Vagina (tissue), 2 donors: ENCODE measurements at regions not wholly inside any gene's neighbourhood (a gene's known extent, or its start where the extent isn't known, plus 50 kb on each side); places are given as distances from the start of the nearest gene placed in this dataset.
"Not testable (repeated sequence)": the region's sequence is repeated elsewhere in the genome, so short reads cannot be mapped to it uniquely, and the experiment has no call there.

Experiments
- DNase-seq, 2 donors: peaks; one replicate each; pipeline ENCODE4 v3.0.0-alpha.2; 2017; ENCODE audit errors: extremely low spot score in 2 of 2
- H3K27ac ChIP-seq: fragments of 200-600 bp; sonication (generic); one replicate; pipeline ENCODE4 v1.5.1; 2019
- H3K27me3 ChIP-seq: fragments of 200-600 bp; sonication (generic); one replicate; pipeline ENCODE4 v1.5.1; 2019
- H3K36me3 ChIP-seq, 2 donors: fragments of 200-600 bp; sonication (generic); one replicate each; pipeline ENCODE4 v1.5.1; 2017 to 2019
- H3K4me1 ChIP-seq: fragments of 200-600 bp; sonication (generic); one replicate; pipeline ENCODE4 v1.5.1; 2019
- H3K4me3 ChIP-seq, 2 donors: fragments of 200-600 bp; sonication (generic); 1 replicate in 1 of 2; 2 replicates in 1 of 2; pipeline ENCODE4 v1.5.1; 2016 to 2019
- H3K9me3 ChIP-seq: fragments of 200-600 bp; sonication (generic); one replicate; pipeline ENCODE4 v1.5.1; 2019
- POLR2A ChIP-seq, 2 donors: fragments of 450-650 bp; IDR thresholded peaks; one replicate each; pipeline ENCODE4 v1.6.1; 2017; ENCODE audit warnings: antibody characterized with exemption in 2 of 2, mild to moderate bottlenecking in 2 of 2, moderate library complexity in 2 of 2
- POLR2AphosphoS5 ChIP-seq, 2 donors: sonication (generic); formaldehyde crosslinking; IDR thresholded peaks; one replicate each; pipeline ENCODE4 v1.9.0; 2017; ENCODE audit warnings: antibody characterized with exemption in 2 of 2, mild to moderate bottlenecking in 2 of 2, low read depth in 1 of 2; ENCODE audit not compliant: insufficient read depth in 1 of 2
- intact Hi-C: fragments of 100-400 bp; cut with DNase I; formaldehyde crosslinking; loops from one replicate; pipeline ENCODE4 v1.15.1; 2023
- TF ChIP-seq, protein P1 (sequence below), 3 experiments: fragments of 450-650 bp in 2 of 3; fragments of 200-600 bp in 1 of 3; sonication (generic) in 1 of 3; IDR thresholded peaks; one replicate each; pipeline ENCODE4 v1.5.1; 2017 to 2019; ENCODE audit warnings: antibody characterized with exemption in 3 of 3, mild to moderate bottlenecking in 2 of 3, moderate library complexity in 2 of 3

DNA sequence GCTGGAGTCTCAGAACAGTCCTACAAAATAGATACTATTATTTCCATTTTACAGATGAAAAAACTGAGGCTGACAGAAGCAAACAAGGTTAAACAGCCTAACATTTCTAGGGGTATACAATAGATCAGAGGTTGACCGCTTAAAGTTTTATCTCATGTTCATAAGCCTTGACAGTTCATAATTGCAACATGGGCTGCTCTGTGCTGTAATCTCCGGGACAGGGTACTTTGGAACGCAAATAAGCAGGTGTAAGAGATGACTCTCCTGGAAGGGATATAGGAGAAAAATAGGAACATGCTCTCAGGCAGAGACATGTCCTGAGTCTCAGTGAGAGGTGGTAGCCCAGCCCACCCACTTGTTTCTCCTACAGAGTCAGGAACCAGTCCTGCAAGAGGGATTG lies 72.8 kb upstream of the RBM19 start:
- Histone ChIP-seq H3K36me3 (no peaks in the 10 kb centered on the region), H3K4me3 (no peak overlapping the region), H3K4me1 (no peaks in the 10 kb centered on the region), H3K9me3 (no peaks in the 10 kb centered on the region), H3K27me3 (no peaks in the 10 kb centered on the region), H3K27ac (no peak overlapping the region)
- TF ChIP-seq POLR2AphosphoS5 (IDR thresholded peaks at IDR 0.05; ENCODE audit: insufficient read depth in 1 of 2, low read depth in 1 of 2) (no peak), POLR2A (IDR thresholded peaks at IDR 0.05) (no peak)
- TF ChIP-seq, protein P1, sequence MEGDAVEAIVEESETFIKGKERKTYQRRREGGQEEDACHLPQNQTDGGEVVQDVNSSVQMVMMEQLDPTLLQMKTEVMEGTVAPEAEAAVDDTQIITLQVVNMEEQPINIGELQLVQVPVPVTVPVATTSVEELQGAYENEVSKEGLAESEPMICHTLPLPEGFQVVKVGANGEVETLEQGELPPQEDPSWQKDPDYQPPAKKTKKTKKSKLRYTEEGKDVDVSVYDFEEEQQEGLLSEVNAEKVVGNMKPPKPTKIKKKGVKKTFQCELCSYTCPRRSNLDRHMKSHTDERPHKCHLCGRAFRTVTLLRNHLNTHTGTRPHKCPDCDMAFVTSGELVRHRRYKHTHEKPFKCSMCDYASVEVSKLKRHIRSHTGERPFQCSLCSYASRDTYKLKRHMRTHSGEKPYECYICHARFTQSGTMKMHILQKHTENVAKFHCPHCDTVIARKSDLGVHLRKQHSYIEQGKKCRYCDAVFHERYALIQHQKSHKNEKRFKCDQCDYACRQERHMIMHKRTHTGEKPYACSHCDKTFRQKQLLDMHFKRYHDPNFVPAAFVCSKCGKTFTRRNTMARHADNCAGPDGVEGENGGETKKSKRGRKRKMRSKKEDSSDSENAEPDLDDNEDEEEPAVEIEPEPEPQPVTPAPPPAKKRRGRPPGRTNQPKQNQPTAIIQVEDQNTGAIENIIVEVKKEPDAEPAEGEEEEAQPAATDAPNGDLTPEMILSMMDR (IDR thresholded peaks at IDR 0.05), result no peak
- intact Hi-C loops, result no loop called here
- DNase-seq, result no peak

DNA sequence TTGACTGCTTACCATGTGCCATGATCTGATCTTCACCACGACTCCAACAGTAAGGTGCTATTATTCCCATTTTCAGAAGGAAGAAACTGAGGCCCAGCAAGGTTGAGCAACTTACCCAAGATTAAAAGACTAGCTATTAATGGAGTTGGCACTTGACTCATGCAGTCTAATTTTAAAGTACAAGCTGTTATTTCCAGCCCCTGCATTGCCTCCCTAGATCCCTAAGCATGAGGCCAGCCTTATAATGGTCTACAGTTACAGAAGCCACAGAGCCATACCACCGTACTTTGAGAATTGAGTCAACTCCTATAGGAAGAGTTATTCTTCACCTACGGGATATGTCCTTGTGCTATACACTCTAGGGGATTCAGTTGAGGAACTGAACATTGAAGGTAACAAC lies 66.7 kb upstream of the RBM19 start:
- no peak for TF ChIP-seq POLR2A (IDR thresholded peaks at IDR 0.05)
- no peak for TF ChIP-seq POLR2AphosphoS5 (IDR thresholded peaks at IDR 0.05; ENCODE audit: insufficient read depth in 1 of 2, low read depth in 1 of 2)
- TF ChIP-seq, protein P1 (IDR thresholded peaks at IDR 0.05), result no peak
- Histone ChIP-seq H3K27me3 (no peaks in the 10 kb centered on the region), H3K9me3 (no peaks in the 10 kb centered on the region), H3K36me3 (no peaks in the 10 kb centered on the region), H3K27ac (no peak overlapping the region), H3K4me1 (no peaks in the 10 kb centered on the region), H3K4me3 (no peak overlapping the region)
- DNase-seq, result no peak
- intact Hi-C loops, result no loop called here

DNA sequence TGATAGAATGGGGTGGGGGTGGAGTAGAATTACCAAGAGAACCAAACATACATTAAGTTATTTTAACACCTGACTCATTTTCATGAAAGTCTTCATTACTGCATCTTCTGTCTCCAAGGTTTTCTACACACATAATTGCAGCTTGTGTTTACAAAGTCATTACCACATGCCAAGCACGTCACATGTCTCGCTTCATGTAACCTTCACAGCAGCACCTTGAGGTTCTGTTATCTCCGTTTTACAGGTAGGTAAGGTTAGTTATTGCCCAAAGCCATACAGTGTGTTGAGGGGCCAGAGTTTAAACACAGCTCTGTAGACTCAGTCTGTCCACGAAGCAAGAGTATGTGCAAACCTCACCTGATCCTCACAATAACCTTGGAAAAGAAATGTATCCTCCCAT lies 64.3 kb upstream of the RBM19 start:
- no peak overlapping the region for H3K27ac ChIP-seq
- H3K27me3 ChIP-seq, result no peaks in the 10 kb centered on the region
- H3K9me3 ChIP-seq, result no peaks in the 10 kb centered on the region
- no peaks in the 10 kb centered on the region for H3K4me1 ChIP-seq
- TF ChIP-seq POLR2AphosphoS5 (IDR thresholded peaks at IDR 0.05; ENCODE audit: insufficient read depth in 1 of 2, low read depth in 1 of 2) (no peak), POLR2A (IDR thresholded peaks at IDR 0.05) (no peak)
- TF ChIP-seq, protein P1 (IDR thresholded peaks at IDR 0.05), result no peak
- no peak for DNase-seq
- no peaks in the 10 kb centered on the region for H3K36me3 ChIP-seq
- intact Hi-C loops, result no loop called here
- no peak overlapping the region for H3K4me3 ChIP-seq

DNA sequence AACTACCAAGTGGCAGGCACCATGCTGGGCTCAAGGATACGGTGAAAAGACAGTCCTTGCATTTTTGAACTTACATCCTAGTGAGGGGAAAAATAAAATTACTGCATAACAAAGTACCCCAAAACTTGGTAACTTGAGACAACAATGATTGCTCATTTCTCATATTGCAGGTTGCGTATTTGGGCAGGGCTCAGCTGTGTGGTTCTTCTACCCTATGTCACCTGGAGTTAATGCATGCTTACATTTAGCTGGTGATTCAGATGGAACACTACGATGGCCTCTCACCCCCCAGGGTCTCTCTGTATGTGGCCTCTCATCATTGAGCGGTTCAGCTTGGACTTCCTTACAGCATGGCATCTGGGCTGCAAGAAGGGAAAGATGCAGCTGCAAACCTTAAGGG lies 60.7 kb upstream of the RBM19 start:
- intact Hi-C loops, result no loop called here
- Histone ChIP-seq H3K36me3 (no peaks in the 10 kb centered on the region), H3K27ac (no peak overlapping the region), H3K27me3 (no peaks in the 10 kb centered on the region), H3K9me3 (no peaks in the 10 kb centered on the region), H3K4me1 (no peaks in the 10 kb centered on the region), H3K4me3 (no peak overlapping the region)
- DNase-seq, result no peak
- TF ChIP-seq POLR2AphosphoS5 (IDR thresholded peaks at IDR 0.05; ENCODE audit: insufficient read depth in 1 of 2, low read depth in 1 of 2) (no peak), POLR2A (IDR thresholded peaks at IDR 0.05) (no peak)
- TF ChIP-seq, protein P1 (IDR thresholded peaks at IDR 0.05), result no peak

DNA sequence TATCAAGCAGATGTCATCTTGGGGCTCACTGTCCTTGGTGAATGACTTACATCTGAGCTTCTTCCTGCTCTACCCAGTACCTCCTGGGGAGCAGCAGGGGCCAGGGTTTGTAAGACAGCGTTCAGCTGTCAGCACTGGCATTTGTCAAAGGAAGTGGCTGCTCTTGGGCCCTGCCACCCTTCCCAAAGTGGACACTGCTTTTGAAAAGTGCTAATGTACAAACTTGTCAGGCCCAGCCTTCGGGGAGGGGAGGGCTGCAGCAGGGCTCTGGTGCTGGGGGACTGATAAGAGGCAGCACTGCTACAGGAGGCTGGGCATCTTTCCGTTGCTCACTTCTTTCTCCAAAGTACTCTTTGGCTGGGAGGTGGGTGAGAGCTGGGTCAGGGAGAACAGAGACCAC lies 59.8 kb upstream of the RBM19 start:
- intact Hi-C loops, result no loop called here
- TF ChIP-seq, protein P1 (IDR thresholded peaks at IDR 0.05), result no peak
- TF ChIP-seq POLR2A (IDR thresholded peaks at IDR 0.05), result no peak
- no peak for TF ChIP-seq POLR2AphosphoS5 (IDR thresholded peaks at IDR 0.05; ENCODE audit: insufficient read depth in 1 of 2, low read depth in 1 of 2)

DNA sequence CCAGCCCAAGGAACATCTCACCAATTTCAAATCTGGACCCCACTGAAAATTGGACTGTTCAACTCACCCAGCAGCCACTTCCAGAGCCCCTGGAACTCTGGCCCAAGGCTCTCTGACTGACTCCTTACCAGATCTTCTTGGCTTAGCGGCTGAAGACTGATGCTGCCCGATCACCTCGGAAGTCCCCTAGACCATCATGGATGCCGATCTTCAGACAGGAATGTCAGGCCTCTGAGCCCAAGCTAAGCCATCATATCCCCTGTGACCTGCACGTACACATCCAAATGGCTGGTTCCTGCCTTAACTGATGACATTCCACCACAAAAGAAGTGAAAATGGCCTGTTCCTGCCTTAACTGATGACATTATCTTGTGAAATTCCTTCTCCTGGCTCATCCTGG lies 56.0 kb upstream of the RBM19 start:
- H3K27me3 ChIP-seq, H3K4me1 ChIP-seq, H3K4me3 ChIP-seq, H3K36me3 ChIP-seq, H3K27ac ChIP-seq, DNase-seq, intact Hi-C loops, H3K9me3 ChIP-seq: not testable (repeated sequence)

More for the DNA sequence above, 59.8 kb upstream of the RBM19 start:
- no peak overlapping the region for H3K27ac ChIP-seq
- no peaks in the 10 kb centered on the region for H3K4me1 ChIP-seq
- H3K36me3 ChIP-seq, result no peaks in the 10 kb centered on the region
- no peaks in the 10 kb centered on the region for H3K27me3 ChIP-seq
- no peak for DNase-seq
- H3K9me3 ChIP-seq, result no peaks in the 10 kb centered on the region
- no peak overlapping the region for H3K4me3 ChIP-seq
